ENCODE measurements at regions not wholly inside any gene's neighbourhood (a gene's known extent, or its start where the extent isn't known, plus 50 kb on each side); places are given as distances from the start of the nearest gene placed in this dataset.
"Not testable (repeated sequence)": the region's sequence is repeated elsewhere in the genome, so short reads cannot be mapped to it uniquely, and the experiment has no call there.

DNA sequence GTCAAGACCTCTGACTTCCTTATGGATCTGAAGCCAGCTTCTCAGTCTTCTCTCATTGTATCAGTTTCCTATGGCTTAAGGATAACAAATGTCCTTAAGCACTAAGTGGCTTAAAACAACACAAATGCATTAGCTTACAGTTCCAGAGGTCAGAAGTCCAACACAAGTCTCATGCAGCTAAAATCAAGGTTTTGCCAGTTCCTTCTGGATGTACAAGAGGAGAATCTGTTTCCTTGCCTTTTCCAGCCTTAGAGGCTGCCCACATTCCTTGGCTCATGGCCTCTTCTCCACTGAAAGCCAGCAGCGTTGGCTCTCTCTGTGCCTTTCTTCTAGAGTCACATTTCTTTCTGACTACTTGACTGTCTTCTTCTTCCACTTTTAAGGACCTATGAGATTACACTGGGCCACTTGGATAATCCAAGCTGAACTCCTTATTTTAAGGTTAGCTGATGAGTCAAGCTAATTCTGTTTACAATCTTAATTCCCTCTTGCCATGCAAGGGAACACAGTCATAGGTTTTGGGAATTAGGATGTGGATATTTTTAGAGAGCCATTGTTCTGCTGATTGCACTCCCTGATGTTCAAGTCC, 179.0 kb downstream of the BCAS1 start:
- DNase-seq, result no peak

DNA sequence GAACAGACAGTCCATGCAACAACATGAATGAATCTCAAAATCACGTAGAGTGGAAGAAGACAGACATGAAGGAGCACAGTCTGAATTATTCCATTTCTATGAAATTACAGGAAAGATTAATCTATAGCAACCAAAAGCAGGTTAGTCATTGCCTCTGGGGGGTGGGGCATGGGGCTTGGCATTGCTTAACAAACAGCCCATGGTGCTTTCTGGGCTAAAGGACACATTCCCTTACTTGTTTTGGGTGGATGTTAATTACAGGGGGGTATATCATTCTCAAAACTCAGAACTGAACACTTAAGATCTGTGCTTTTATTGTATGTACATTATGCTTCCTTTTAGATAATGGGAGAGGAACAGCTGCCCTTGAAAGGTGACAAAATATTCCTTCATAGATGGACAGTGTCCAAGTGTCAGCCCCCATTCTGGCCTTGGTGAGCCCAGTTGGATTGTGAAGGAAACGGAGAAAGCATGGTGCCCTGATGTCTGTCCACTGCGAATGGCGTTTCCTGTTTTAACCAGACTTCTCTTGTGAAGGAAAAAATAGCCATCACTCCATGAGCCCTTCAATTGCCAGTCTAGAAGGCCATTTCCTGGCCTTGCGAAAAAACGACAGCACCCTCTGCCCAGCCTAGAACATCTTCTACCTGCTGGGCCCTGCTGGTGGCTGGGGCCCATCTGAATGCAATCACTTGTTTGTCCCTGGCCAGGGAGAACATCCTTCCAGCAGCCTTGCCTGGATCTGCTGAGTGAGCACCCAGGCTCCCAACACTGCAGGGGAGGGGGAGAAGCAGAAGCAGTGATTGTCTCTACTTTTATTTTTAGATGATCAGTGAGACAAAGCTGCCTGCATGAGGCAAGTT, 179.7 kb downstream of the BCAS1 start:
- DNase-seq, result no peak

- no peak for DNase-seq
Measured at GRCh38 chr20:53889411-53890148, 180.8 kb downstream of the BCAS1 start.

DNA sequence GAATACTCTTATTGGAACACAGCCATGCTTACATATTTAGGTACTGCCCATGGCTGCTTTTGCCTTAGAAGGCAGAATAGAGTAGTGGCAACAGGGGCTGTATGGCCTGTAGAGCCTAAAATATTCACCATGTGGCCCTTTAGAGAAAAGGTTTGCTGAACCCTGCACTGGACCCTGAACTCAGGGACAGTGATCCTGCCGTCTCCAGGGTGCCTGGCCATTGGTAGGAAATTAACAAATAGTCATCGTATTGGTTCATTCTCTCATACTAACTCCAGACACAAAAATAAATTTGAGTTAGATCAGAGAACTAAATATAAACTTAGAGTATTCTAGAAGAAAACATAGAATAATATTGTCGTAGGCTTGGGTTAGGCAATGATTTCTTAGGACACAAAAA, 181.4 kb downstream of the BCAS1 start:
- DNase-seq, result no peak

- DNase-seq, result no peak
Measured at GRCh38 chr20:53888510-53888909, 181.9 kb downstream of the BCAS1 start.

DNA sequence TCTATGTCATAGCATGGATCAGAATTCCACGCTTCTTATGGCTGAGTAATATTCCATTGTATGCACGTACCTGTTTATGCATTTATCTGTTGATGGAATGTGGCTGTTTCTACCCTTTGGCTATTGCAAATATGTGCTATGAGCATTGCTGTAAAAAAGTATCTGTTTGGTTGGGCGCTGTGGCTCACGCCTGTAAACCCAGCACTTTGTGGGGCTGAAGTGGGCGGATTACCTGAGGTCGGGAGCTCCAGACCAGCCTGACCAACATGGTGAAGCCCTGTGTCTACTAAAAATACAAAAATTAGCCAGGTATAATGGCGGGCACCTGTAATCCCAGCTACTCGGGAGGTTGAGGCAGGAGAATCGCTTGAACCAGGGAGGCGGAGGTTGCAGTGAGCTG, 182.4 kb downstream of the BCAS1 start:
- DNase-seq, result no peak

DNA sequence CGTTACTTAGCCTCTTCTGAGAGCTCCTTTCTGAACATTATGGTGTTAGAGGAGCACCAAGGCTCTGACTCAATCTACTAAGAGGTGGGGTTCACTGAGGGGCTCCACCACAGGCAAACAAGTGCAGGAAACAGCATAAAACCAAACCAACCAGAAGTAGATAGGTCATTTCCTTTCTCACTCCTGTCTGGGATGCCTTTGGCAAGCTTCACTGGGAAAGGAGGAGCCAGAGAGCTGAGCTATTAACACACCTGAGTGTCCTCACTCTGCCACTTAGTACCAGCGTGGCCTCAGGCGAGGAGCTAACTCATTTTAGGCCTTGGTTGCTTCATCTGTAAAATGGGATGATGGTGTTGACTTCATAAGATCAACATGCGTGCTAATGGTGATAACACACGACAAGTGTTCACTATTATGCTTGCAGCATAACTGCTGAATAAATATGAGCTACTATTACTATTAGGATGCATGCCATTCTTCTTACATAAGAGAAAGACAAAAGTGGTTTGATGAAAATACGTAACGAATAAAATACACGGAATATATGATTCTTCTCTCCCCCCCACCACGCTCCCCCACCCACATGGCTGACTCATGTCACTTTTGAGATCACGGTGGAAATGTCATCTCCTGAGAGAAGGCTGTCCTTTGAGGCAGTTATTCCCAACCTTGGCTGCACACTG, 185.4 kb downstream of the BCAS1 start:
- peak; percentile 51 to 69 for DNase-seq

- DNase-seq, result peak; percentile 40 to 41
Measured at GRCh38 chr20:53883098-53883911, 187.1 kb downstream of the BCAS1 start.

DNA sequence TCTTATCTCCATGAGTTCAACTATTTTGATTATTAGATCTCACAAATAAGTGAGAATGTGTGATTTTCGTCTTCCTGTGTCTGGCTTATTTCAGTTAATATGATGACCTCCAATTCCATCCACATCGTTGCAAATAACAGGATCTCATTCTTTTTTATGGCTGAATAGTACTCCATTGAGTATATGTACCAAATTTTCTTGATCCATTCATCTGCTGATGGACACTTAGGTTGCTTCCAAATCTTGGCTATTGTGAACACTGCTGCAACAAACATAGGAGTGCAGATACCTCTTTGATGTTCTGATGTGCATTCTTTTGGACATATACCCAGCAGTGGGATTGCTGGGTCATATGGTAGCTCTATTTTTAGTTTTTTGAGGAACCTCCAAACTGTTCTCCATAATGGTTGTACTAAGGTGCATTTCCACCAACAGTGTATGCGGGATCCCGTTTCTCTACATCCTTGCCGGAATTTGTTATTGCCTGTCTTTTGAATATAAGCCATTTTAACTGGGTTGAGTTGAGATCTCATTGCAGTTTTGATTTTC, 187.9 kb downstream of the BCAS1 start:
- not testable (repeated sequence) for DNase-seq

GRCh38 chr20:53881362-53881761, 189.0 kb downstream of the BCAS1 start:
- no peak for DNase-seq

- no peak for DNase-seq
Measured at GRCh38 chr20:53880108-53880641, 190.2 kb downstream of the BCAS1 start.

- no peak for DNase-seq
Measured at GRCh38 chr20:53879048-53879684, 191.2 kb downstream of the BCAS1 start.

DNA sequence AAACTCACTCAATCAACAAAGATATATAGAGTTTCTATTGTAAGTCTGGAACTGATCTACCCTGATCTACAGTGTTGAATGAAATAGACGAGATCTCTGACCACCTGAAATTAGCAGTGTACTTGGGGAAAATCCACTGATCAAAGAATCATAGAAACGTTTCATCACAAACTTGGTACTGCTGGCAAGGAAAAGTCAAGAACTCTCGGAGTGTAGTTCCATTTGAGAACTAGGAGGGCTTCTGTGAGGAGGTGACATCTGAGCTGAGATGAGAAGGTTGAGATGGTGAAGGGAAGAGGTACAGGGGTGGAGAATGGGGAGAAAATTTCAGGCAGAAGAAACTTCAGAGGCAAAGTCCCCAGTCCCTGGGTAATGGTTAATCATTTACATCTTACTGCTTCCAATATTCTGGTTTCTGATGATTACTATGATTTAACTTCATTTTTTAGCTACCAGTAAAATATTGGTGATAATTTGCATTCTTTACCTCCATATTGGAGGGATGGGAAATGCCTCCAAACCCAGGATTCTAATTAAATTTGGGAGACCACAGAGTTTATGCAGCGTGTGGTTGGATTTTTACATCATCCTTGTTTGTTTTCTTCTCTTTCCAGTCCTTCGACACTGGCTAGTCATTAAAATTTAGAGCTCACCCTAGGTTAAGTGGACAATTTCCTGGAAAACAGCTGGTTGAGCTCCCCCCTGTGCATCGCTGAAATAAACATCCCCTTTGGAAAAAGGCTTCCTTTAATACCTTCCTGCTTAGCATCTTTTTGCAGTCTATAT, 191.9 kb downstream of the BCAS1 start:
- DNase-seq, result no peak

DNA sequence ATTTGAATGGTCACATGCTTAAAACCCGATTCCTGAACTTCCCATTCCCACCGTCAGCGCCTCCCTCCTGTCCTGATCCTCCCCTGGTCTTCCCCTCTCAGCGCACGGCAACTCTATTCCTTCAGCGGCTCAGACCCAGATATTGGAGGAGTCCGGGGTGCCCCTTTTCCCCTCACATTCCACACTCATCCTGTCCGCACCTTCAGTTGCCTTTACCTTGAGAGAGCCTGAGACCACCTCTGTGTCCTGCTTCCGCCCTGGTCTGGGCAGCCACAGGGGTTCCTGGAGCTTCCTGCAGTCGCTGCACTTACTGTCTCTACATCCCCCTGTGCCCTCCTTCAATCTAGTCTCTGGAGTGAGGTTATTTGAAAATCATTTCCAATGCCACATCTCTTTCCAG, 193.4 kb downstream of the BCAS1 start:
- DNase-seq, result no peak

DNA sequence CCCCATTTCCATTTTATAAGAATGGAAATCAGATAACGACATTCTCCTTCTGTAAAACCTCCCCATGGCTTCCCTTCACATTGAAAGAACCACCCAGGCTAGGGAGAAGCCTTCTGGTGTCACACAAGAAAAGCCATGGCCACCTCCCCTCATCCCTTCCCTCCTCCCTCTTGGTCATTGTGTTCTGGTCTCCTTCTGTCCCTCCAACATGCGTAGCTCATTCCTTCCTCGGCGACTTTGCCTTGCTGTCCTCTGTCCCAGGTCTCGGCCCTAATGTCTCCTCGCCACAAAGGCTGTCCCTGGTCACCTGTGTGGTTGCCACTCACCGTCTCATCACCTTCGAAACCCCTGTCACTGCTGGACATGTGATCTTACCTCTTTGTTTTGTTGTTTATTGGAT, 193.9 kb downstream of the BCAS1 start:
- DNase-seq, result no peak

DNA sequence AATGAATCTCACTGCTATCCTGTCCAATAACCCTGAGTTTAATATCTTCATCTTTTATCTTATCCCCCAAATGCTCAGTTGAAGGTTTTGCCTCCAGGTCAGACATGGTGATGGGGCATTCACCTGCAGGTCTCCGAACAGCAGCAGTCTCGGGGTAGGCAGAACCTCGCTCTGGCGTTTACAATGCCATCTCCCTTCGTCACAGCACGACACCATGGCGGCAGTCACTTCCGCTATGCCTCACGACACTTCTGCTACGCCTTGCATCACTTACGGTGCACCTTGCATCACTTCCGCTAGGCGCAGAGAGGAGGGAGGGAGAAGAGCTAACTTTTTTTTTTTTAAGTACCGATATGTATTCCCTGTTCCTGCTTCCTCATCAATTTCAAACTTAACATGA, 194.9 kb downstream of the BCAS1 start:
- DNase-seq, result no peak

- no peak for DNase-seq
Measured at GRCh38 chr20:53874706-53875105, 195.7 kb downstream of the BCAS1 start.

- no peak for DNase-seq
Measured at GRCh38 chr20:53874104-53874503, 196.3 kb downstream of the BCAS1 start.

- no peak for DNase-seq
Measured at GRCh38 chr20:53873230-53873604, 197.2 kb downstream of the BCAS1 start.

- peak; percentile 27 to 45 for DNase-seq
Measured at GRCh38 chr20:53872561-53873229, 197.7 kb downstream of the BCAS1 start.
